ENCODE measurements at regions not wholly inside any gene's neighbourhood (a gene's known extent, or its start where the extent isn't known, plus 50 kb on each side); places are given as distances from the start of the nearest gene placed in this dataset.

DNA sequence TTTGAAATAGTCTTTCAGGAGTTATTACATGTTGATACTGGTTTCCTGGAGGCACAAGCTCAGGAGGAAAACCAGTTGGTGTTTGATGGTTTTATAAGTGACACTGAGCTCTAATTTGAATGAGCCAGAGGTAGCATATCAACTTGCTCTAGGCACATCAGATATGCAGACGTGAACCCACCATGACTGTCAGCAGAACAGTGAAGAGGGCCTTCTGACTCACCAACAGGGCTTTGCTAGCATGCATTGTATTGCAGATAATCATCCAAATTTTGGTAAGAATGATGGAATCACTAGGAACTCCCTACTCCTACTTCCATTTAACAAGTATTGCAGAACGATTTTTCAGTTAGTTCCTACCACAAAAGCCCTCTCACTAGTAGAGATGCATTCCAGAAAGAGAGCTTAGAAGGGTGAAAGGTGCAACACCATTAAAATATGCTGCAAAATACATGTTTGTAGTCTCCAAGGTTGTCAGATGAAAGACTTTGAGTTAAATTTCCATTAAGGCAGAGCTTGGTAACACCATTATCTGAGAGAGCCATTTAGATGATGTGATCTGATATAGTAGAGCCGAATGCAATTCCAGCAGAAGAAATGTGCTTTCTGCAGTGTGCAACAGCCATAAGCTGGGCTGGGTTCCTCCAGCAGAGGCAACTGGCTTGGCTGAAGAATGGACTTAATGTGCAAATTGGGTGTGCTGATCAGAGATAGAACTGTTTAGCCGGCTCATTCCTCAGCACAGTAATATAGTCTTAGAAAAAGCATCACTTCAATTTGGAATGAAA is 968.7 kb upstream of the ADGRB3 start (continued):
- TF ChIP-seq, protein P1, sequence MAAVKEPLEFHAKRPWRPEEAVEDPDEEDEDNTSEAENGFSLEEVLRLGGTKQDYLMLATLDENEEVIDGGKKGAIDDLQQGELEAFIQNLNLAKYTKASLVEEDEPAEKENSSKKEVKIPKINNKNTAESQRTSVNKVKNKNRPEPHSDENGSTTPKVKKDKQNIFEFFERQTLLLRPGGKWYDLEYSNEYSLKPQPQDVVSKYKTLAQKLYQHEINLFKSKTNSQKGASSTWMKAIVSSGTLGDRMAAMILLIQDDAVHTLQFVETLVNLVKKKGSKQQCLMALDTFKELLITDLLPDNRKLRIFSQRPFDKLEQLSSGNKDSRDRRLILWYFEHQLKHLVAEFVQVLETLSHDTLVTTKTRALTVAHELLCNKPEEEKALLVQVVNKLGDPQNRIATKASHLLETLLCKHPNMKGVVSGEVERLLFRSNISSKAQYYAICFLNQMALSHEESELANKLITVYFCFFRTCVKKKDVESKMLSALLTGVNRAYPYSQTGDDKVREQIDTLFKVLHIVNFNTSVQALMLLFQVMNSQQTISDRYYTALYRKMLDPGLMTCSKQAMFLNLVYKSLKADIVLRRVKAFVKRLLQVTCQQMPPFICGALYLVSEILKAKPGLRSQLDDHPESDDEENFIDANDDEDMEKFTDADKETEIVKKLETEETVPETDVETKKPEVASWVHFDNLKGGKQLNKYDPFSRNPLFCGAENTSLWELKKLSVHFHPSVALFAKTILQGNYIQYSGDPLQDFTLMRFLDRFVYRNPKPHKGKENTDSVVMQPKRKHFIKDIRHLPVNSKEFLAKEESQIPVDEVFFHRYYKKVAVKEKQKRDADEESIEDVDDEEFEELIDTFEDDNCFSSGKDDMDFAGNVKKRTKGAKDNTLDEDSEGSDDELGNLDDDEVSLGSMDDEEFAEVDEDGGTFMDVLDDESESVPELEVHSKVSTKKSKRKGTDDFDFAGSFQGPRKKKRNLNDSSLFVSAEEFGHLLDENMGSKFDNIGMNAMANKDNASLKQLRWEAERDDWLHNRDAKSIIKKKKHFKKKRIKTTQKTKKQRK (IDR thresholded peaks at IDR 0.05; ENCODE audit: low read depth, low read length) = no peak
- TF ChIP-seq FOXM1 (IDR thresholded peaks at IDR 0.05; ENCODE audit: low read depth, low read length) = no peak
- no peak for TF ChIP-seq EGR1 (IDR thresholded peaks at IDR 0.05; ENCODE audit: borderline replicate concordance in 1 of 2, low read depth in 2 of 2, low read length in 2 of 2)
- no peak for TF ChIP-seq TCF12 (IDR thresholded peaks at IDR 0.05; ENCODE audit: low read depth, low read length)
- no peak for TF ChIP-seq SIN3A (IDR thresholded peaks at IDR 0.05; ENCODE audit: low read depth, low read length)
- TF ChIP-seq SREBF1 (IDR thresholded peaks at IDR 0.05; ENCODE audit: low read length) = no peak
- TF ChIP-seq SMARCA5 (IDR thresholded peaks at IDR 0.05) = no peak

DNA sequence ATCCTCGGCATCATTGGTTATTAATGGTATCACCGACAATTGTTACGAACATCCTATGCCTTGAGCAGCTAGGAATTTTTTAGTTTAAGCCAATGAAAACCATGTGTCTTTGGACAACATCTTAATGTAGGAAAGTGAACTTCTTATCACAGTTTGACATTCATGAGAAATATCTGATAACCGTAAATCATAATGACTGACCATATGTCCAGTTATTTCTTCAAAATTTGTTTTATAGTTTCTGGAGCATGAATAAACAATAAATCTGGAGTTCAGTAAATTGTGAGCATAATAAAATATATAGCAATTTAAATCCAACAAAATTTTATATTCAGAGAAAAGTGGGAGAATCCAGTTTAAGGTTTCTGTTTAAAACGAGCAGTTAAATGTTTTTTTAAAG is 970.1 kb upstream of the ADGRB3 start:
- no peaks in the 10 kb centered on the region for H3K27me3 ChIP-seq (replicated peaks in 1 of 2; ENCODE audit: control insufficient read depth in 2 of 2, insufficient read depth in 2 of 2, low read length in 1 of 2)
- RAD21 ChIA-PET (ENCODE audit: unreplicated experiment) = no interaction called here
- H2AFZ ChIP-seq (ENCODE audit: control insufficient read depth, low read depth, low read length) = no peak overlapping the region
- no peaks in the 10 kb centered on the region for H3K4me1 ChIP-seq (ENCODE audit: control insufficient read depth, insufficient read depth, low read length)
- H3K4me2 ChIP-seq (ENCODE audit: control insufficient read depth, insufficient read depth) = no peak overlapping the region
- FAIRE-seq = no peak
- in situ Hi-C loops (cut with MboI) (no loop called here), intact Hi-C loops (cut with micrococcal nuclease; ENCODE audit: unreplicated experiment) (no loop called here)
- TF ChIP-seq CREM (IDR thresholded peaks at IDR 0.05; ENCODE audit: low read depth) (no peak), CHD1 (IDR thresholded peaks at IDR 0.05; ENCODE audit: low read depth, low read length) (no peak), SREBF2 (IDR thresholded peaks at IDR 0.05; ENCODE audit: low read length) (no peak), MEF2A (IDR thresholded peaks at IDR 0.05; ENCODE audit: insufficient read depth, low read depth, low read length) (no peak), SMC3 (IDR thresholded peaks at IDR 0.05; ENCODE audit: borderline replicate concordance, low read length) (no peak), POU2F2 (IDR thresholded peaks at IDR 0.05; ENCODE audit: borderline replicate concordance, low read depth, low read length) (no peak)
- TF ChIP-seq, protein P2, sequence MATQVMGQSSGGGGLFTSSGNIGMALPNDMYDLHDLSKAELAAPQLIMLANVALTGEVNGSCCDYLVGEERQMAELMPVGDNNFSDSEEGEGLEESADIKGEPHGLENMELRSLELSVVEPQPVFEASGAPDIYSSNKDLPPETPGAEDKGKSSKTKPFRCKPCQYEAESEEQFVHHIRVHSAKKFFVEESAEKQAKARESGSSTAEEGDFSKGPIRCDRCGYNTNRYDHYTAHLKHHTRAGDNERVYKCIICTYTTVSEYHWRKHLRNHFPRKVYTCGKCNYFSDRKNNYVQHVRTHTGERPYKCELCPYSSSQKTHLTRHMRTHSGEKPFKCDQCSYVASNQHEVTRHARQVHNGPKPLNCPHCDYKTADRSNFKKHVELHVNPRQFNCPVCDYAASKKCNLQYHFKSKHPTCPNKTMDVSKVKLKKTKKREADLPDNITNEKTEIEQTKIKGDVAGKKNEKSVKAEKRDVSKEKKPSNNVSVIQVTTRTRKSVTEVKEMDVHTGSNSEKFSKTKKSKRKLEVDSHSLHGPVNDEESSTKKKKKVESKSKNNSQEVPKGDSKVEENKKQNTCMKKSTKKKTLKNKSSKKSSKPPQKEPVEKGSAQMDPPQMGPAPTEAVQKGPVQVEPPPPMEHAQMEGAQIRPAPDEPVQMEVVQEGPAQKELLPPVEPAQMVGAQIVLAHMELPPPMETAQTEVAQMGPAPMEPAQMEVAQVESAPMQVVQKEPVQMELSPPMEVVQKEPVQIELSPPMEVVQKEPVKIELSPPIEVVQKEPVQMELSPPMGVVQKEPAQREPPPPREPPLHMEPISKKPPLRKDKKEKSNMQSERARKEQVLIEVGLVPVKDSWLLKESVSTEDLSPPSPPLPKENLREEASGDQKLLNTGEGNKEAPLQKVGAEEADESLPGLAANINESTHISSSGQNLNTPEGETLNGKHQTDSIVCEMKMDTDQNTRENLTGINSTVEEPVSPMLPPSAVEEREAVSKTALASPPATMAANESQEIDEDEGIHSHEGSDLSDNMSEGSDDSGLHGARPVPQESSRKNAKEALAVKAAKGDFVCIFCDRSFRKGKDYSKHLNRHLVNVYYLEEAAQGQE (IDR thresholded peaks at IDR 0.05; ENCODE audit: low read depth, low read length) = no peak
- no peak for ATAC-seq
- no peaks in the 10 kb centered on the region for H3K79me2 ChIP-seq (ENCODE audit: control insufficient read depth, insufficient read depth, low read length)
- no peak for DNase-seq (ENCODE audit: low read depth, low spot score)
- no peak overlapping the region for H3K9ac ChIP-seq (ENCODE audit: control insufficient read depth, insufficient read depth, low read length)
- no peak overlapping the region for H3K27ac ChIP-seq (ENCODE audit: control insufficient read depth, insufficient read depth)
- SMC1A ChIA-PET (ENCODE audit: uncharacterized antibody, unreplicated experiment) = no interaction called here
- POLR2A ChIA-PET = no interaction called here
- no peaks in the 10 kb centered on the region for H3K9me3 ChIP-seq (replicated peaks; ENCODE audit: control insufficient read depth, insufficient read depth, low read length)
- CTCF ChIA-PET = no interaction called here
- BruUV-seq (replicated peaks) = no TSS peak
- no peak overlapping the region for H3K4me3 ChIP-seq
- no peaks in the 10 kb centered on the region for H4K20me1 ChIP-seq (ENCODE audit: control insufficient read depth, insufficient read depth)
- 33% methylated on average over 5 of the region's 5 CpGs for WGBS (ENCODE audit: insufficient coverage, insufficient replicate concordance, low lambda C conversion rate, missing lambda C conversion rate)
- H3K36me3 ChIP-seq (ENCODE audit: control insufficient read depth in 2 of 2, insufficient read depth in 2 of 2, low read length in 1 of 2) = no peaks in the 10 kb centered on the region
